CD4-positive, alpha-beta T cell treated with Interleukin-12 subunit alpha and Interleukin-12 subunit beta, for 1 hour (primary cell): ENCODE measurements at regions not wholly inside any gene's neighbourhood (a gene's known extent, or its start where the extent isn't known, plus 50 kb on each side); places are given as distances from the start of the nearest gene placed in this dataset.
"Not testable (repeated sequence)": the region's sequence is repeated elsewhere in the genome, so short reads cannot be mapped to it uniquely, and the experiment has no call there.

Experiments used
- DNase-seq: peaks from one replicate; pipeline ENCODE4 v3.0.0-alpha.2; 2020

GRCh38 chr13:30054546-30054945 is 204.1 kb upstream of the UBL3 start:
- not testable (repeated sequence) for DNase-seq

GRCh38 chr13:30053939-30054338 is 203.5 kb upstream of the UBL3 start:
- DNase-seq: no peak

DNA sequence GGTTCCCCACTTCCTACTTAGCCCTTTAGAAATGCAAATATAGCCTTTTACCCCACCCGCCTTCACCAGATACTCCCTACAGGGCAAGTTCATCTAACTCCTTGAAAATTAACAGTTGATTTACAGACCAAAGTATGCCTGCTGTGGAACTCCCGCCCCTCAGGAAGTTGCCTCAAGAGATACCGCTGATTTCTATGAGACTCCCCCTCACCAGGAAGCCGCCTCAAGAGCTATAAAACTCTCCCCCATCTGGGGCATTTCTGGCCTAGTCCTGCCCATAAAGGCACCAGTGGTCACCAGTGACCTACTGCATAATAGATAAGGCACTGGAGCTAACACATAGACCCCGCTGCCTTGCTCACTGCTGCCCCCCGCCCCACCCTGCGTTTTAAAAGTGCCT is 201.7 kb upstream of the UBL3 start:
- no peak for DNase-seq

DNA sequence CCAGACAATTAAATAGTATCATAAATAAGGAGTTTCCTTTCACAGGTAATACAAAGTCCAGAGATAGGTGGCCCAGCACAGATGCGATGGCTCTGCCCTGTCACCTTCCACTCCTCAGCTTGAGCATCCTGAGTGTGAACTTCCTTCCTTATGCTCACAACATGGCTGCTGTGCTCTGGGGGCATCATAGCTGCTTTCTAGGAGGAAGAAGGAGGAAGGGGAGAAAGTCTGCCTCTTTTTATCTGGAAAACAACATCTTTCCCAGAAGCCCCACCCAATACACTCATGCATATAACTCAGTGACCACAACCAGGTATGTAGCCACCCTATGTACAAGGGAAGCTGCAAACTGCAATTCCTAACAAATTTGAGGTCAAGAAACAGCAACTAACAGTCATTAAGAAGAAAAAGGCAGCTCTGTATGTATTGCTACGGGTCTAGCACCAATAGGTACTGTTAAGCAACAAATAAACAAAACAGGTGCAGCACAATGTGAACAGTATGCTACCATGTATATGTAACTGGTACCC is 201.2 kb upstream of the UBL3 start:
- no peak for DNase-seq

- peak; percentile 7 for DNase-seq
These were observed 199.3 kb upstream of the UBL3 start for GRCh38 chr13:30049692-30050091.

DNA sequence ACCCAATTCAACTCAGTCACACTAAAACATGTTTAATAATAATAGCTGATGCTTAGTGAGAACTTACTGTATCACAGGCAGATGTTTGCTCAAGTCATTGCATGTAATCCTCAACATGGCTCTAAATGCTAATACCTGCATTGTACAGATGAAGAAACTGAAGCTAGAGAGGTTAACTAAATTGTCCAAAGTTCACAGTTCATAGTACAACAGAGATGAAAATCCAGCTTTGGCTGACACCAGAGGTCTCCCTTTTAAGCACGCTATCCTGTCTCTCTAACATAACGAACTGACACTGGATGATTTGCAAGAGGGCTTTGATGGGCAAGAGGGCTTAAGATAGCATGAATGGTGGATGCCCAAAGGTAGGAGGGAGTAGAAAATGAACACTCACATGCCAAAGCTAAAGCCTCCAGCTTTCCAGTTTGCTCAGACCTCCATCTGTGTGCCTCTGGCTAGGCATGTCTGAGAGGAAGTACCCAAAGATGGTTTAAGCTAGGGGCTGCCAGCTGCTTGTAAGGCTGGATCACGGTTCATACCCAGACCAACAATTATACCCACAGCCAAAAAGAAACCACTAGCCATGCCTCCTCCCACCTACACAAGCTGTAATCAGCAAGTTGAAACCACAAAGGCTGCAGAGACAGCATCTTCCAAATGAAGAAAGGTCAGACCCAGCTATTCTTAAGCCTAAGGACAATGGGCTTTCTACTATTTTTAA is 196.9 kb upstream of the UBL3 start:
- peak; percentile 12 for DNase-seq

- DNase-seq: no peak
These were observed 195.7 kb upstream of the UBL3 start for GRCh38 chr13:30045916-30046704.

DNA sequence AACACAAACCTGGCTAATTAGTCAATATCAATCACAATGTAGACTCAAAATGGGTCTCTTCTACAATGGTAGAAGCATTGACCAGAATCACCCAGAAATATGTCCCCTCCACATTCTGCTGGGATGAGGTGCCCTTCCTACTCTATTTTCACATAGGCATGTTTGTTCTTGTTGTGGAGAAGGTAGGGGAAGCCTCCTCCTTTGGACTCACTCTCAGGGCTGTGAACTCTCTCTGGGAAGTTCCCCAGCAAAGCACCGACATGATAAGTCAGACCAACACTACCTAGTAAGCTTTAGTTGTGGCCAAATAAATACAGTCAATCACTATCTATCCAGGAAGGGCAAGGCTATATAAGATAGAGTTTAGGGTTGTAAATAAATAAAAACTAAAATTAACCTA is 194.5 kb upstream of the UBL3 start:
- no peak for DNase-seq

DNA sequence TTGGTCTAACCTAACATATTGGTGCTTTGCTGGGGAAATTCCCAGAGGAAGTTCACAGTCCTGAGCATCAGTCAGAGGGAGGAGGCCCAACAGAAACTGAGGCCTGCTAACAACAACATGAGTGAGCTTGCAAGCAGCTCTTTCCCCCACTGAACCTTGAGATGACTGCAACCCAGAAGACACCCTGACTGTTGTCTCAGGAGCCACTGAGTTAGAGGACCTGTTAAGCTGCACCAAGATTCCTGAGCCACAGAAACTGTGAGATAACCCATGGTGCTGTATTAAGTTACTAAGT is 193.2 kb upstream of the UBL3 start:
- DNase-seq: no peak

- DNase-seq: no peak
These were observed 192.6 kb upstream of the UBL3 start for GRCh38 chr13:30042891-30043630.

- no peak for DNase-seq
These were observed 191.9 kb upstream of the UBL3 start for GRCh38 chr13:30042272-30042671.

DNA sequence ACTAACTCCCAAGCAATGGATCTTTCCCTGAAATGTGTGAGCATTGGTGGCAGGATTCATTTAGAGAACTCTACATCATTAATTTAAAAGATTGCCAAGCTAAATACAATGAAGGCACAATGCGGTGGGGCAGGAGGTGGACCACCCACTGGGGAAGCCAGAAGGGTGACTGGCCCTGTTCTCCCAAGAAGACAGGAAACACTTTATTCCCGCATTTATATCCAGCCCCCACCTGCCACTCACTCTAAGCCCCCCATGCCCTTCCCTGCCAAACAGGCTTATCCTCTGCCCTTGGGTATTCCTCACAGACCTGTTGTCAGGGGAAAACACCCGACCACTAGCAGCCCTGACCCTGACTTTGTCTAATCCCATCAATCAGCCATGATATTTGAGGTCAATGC is 189.1 kb upstream of the UBL3 start:
- no peak for DNase-seq

GRCh38 chr13:30038884-30039283 is 188.5 kb upstream of the UBL3 start:
- DNase-seq: no peak

GRCh38 chr13:30037766-30038165 is 187.3 kb upstream of the UBL3 start:
- DNase-seq: no peak

DNA sequence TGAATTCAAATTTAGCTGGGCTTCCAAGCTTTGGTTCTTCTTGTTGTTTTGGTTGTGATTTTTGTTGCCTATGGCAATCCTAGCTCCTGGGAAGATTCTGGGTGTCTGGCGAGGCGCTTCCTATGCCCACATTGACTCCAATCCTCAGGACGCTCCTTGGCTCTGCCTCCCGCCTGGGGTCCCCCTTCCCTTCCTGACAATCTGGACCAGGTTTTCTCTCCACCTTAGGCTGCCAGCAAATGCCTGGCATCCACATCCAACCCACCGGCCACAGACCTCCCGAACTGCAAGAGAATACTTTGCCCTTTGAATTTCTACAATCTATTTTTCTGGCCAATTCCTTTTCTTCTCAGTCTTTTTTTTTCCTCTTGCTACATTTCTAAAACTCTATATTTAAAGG is 186.9 kb upstream of the UBL3 start:
- DNase-seq: no peak

DNA sequence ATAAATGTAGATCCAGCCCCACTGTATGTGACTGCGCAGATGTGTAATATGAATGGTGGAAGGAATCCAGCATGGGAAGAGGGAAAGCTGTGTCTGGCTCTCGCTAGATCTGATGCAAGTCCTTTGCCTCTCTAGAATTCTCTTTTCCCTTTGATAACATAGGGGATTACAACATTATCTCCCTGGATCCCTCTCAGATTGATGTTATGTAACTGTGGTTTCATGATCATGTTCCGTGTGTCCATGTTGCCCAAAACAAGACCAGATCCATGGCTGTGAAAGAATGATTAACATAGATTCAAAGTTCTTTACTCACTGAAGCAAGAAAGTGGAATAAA is 184.0 kb upstream of the UBL3 start:
- no peak for DNase-seq

GRCh38 chr13:30033681-30034457 is 183.5 kb upstream of the UBL3 start:
- no peak for DNase-seq

DNA sequence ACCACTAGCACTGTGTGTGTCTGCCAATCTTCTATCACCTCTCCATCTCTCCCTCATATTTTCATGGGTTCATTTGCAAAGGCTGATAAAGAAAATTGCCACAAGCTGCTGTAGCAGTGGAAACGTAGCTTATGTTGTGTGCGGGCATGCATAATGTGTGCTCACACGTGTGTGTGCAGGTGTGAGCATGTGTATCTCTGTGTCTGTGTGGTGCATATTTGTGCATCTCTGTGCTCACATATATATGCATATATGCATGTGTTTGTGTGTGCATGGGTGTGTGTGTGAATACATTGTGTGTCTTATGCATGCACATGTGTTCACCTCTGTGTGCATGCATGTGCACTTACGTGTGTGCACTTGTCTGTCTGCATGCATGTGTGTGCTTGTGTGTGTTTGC is 181.8 kb upstream of the UBL3 start:
- no peak for DNase-seq

- no peak for DNase-seq
These were observed 181.1 kb upstream of the UBL3 start for GRCh38 chr13:30031488-30031887.

- no peak for DNase-seq
These were observed 179.8 kb upstream of the UBL3 start for GRCh38 chr13:30030141-30030750.

- DNase-seq: no peak
These were observed 177.4 kb upstream of the UBL3 start for GRCh38 chr13:30027569-30028455.

DNA sequence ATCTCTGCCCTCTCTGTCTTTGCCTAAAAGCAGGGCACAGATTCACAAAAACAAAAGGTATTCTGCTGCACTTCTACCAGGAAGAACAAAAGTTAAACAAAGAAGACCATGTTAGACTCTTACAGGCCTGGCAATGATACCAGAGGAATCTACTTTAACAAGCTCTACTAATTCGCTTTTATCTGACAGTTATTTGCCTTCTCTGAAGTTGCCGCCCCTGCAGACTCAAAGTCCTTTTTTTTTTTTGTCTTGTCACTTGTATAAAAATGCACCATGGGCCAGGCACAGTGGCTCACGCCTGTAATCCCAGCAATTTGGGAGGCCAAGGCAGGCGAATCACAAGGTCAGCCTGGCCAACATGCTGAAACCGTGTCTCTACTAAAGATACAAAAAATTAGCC is 176.5 kb upstream of the UBL3 start:
- DNase-seq: no peak
